ENCODE measurements at regions not wholly inside any gene's neighbourhood (a gene's known extent, or its start where the extent isn't known, plus 50 kb on each side); places are given as distances from the start of the nearest gene placed in this dataset.
"Not testable (repeated sequence)": the region's sequence is repeated elsewhere in the genome, so short reads cannot be mapped to it uniquely, and the experiment has no call there.

DNA sequence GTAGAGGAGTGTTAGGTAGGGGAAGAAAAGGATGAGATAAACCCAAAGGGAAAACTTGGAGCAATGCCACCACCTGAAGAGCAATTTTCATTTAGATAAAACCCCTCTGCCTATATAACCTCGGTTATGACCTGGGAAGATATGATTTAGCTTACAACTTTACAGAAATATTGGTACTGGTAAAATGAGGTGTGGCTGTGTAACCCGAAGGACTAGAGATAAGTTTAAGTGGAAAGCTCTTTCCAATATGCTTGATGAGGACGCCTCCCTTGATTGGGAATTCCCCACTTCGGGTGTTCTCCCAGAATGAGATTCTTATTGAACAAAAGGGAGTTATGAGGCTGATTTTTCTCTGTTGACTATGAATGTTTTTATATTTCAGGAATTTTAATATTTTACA lies 109.5 kb upstream of the CDK6 start:
- Histone ChIP-seq H3K9ac (ENCODE audit: low read depth, low read length) (no peak overlapping the region), H3K27ac (ENCODE audit: low read depth, low read length) (no peak overlapping the region), H3K4me1 (ENCODE audit: control insufficient read depth, insufficient read depth, low read length) (no peaks in the 10 kb centered on the region), H3K9me3 (ENCODE audit: control insufficient read depth, insufficient read depth, low read length) (no peaks in the 10 kb centered on the region), H3K27me3 (ENCODE audit: control insufficient read depth, insufficient read depth, low read length) (no peaks in the 10 kb centered on the region), H3K36me3 (ENCODE audit: control insufficient read depth, insufficient read depth, low read length) (no peaks in the 10 kb centered on the region), H3K4me3 (ENCODE audit: low read depth, low read length) (no peak overlapping the region)

DNA sequence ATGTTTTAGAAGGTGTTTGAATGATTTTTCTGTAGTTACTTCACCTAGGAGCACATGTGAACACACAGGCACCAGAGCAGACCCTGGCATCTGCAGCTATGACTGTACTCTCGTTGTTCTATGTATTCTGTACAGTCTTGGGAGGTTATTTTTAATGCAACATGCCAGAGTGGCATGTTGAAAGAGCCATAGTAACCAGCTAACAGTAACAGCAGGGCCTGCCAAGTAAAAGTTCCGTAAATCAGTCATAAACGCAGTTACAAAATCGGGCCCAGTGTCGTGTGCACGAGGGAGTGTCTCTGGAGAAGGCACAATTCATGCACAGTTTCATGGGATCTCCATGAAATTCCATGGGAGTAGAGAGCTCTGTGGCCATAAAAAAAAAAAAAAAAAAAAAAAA lies 108.3 kb upstream of the CDK6 start:
- H3K4me1 ChIP-seq (ENCODE audit: control insufficient read depth, insufficient read depth, low read length), result no peaks in the 10 kb centered on the region

DNA sequence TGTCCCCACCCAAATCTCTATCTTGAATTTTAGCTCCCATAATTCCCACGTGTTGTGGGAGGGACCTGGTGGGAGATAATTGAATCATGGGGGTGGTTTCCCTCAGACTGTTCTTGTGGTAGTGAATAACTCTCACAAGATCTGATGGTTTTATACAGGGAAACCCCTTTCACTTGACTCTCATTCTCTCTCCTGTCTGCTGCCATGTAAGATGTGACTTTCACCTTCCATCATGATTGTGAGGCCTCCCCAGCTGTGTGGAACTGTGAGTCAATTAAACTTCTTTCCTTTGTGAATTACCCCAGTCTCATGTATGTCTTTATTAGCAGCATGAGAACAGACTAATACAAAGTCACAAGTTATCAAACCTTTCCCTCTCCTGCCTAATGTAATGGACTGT lies 106.3 kb upstream of the CDK6 start:
- H3K27ac ChIP-seq (ENCODE audit: low read depth, low read length); H3K27me3 ChIP-seq (ENCODE audit: control insufficient read depth, insufficient read depth, low read length); H3K9ac ChIP-seq (ENCODE audit: low read depth, low read length); H3K9me3 ChIP-seq (ENCODE audit: control insufficient read depth, insufficient read depth, low read length); H3K4me3 ChIP-seq (ENCODE audit: low read depth, low read length); H3K4me1 ChIP-seq (ENCODE audit: control insufficient read depth, insufficient read depth, low read length); H3K36me3 ChIP-seq (ENCODE audit: control insufficient read depth, insufficient read depth, low read length): not testable (repeated sequence)

More for the DNA sequence above, 108.3 kb upstream of the CDK6 start:
- Histone ChIP-seq H3K9me3 (ENCODE audit: control insufficient read depth, insufficient read depth, low read length) (no peaks in the 10 kb centered on the region), H3K4me3 (ENCODE audit: low read depth, low read length) (no peak overlapping the region), H3K27ac (ENCODE audit: low read depth, low read length) (no peak overlapping the region), H3K27me3 (ENCODE audit: control insufficient read depth, insufficient read depth, low read length) (no peaks in the 10 kb centered on the region), H3K36me3 (ENCODE audit: control insufficient read depth, insufficient read depth, low read length) (no peaks in the 10 kb centered on the region), H3K9ac (ENCODE audit: low read depth, low read length) (no peak overlapping the region)

DNA sequence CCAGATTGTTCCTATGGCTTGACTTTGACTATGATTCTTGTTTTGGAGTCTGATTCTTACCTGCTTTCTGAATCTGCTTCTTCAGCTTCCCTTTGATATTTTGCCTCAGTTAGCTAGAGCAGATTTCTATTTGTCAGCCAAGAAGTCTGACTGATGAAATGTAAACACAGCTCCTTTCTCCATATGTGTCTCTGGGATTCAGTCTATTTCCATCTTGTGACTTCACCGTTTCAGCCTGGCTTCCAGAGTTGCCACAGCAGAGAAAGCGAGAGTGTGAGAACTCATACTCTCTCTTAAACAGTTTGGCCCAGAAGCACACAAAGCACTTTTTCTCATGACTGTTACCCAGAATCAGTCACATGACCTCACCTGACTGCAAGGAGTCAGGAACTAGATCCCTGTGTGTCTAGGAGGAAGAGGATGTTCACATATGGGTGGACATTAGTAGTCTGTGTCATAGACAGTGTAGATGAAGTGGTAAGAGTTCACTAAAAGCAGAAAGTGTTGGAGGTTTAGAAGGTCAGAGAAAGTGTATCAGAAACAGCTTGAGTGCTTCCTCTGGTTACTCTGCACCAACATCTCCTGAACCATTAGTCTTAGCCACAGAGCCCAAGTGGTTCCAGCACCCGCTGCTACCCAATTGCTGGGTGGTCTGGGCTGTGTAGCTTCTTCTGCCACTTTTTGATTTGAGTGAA lies 103.4 kb upstream of the CDK6 start:
- no peak overlapping the region for H3K27ac ChIP-seq (ENCODE audit: low read depth, low read length)
- H3K4me3 ChIP-seq (ENCODE audit: low read depth, low read length), result no peak overlapping the region
- no peaks in the 10 kb centered on the region for H3K4me1 ChIP-seq (ENCODE audit: control insufficient read depth, insufficient read depth, low read length)
- no peaks in the 10 kb centered on the region for H3K36me3 ChIP-seq (ENCODE audit: control insufficient read depth, insufficient read depth, low read length)
- no peaks in the 10 kb centered on the region for H3K27me3 ChIP-seq (ENCODE audit: control insufficient read depth, insufficient read depth, low read length)
- H3K9ac ChIP-seq (ENCODE audit: low read depth, low read length), result no peak overlapping the region
- H3K9me3 ChIP-seq (ENCODE audit: control insufficient read depth, insufficient read depth, low read length), result 0 out of 2 replicates have a peak, but pooled peaks cover 3% of the 10 kb centered on the region

DNA sequence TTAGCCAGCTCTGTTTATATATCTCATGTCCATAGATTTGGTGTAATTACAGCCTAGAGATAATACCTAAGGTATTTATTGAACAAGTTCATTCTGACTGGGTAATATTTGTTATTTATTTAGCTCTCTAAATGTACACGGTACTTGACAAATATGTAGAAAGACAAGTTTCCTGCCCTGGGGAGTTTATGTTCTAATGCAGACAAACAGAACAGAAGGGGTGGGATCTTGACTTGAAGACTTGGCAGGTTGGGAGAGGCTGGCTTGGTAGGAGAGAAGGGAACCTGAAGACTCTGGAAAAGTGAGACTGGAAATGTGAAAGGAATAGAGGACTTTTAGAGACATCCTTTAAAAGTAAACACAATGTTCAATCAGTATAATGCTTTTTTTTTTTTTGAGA lies 97.7 kb upstream of the CDK6 start:
- Histone ChIP-seq H3K9ac (ENCODE audit: low read depth, low read length) (no peak overlapping the region), H3K27me3 (ENCODE audit: control insufficient read depth, insufficient read depth, low read length) (no peaks in the 10 kb centered on the region), H3K36me3 (ENCODE audit: control insufficient read depth, insufficient read depth, low read length) (no peaks in the 10 kb centered on the region), H3K4me3 (ENCODE audit: low read depth, low read length) (no peak overlapping the region), H3K4me1 (ENCODE audit: control insufficient read depth, insufficient read depth, low read length) (no peaks in the 10 kb centered on the region), H3K9me3 (ENCODE audit: control insufficient read depth, insufficient read depth, low read length) (no peaks in the 10 kb centered on the region), H3K27ac (ENCODE audit: low read depth, low read length) (no peak overlapping the region)

DNA sequence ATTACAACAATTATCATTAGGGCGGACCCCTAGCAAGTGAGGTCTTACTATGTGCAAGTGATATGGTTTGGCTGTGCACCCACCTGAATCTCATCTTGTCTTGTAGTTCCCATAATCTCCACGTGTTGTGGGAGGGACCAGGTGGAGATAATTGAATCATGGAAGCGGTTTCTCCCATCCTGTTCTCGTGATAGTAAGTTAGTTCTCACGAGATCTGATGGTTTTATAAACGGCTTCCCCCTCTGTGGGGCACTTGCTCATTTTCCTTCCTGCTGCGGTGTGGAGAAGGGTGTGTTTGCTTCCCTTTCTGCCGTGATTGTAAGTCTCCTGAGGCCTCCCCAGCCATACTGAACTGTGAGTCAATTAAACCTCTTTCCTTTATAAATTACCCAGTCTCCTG lies 96.1 kb upstream of the CDK6 start:
- no peaks in the 10 kb centered on the region for H3K36me3 ChIP-seq (ENCODE audit: control insufficient read depth, insufficient read depth, low read length)
- no peak overlapping the region for H3K4me3 ChIP-seq (ENCODE audit: low read depth, low read length)

DNA sequence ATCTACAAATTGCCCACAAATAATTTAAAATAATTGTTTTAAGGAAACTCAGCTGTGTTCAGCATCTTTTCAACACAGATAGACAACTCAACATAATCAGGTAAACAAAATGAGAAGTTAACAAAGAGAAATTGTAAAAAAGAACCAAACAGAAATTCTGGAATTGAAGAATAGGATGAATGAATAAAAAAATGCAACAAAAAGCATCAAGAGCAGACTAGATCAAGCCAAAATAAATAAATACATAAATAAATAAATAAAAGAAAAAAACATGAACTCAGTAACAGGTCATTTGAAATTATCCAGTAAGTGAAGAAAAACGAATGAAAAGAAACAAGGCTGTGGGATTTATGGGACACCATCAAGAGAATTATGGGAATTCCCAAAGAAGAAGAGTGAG lies 94.0 kb upstream of the CDK6 start:
- no peak overlapping the region for H3K27ac ChIP-seq (ENCODE audit: low read depth, low read length)
- no peaks in the 10 kb centered on the region for H3K27me3 ChIP-seq (ENCODE audit: control insufficient read depth, insufficient read depth, low read length)
- H3K36me3 ChIP-seq (ENCODE audit: control insufficient read depth, insufficient read depth, low read length), result no peaks in the 10 kb centered on the region
- no peak overlapping the region for H3K9ac ChIP-seq (ENCODE audit: low read depth, low read length)
- no peaks in the 10 kb centered on the region for H3K9me3 ChIP-seq (ENCODE audit: control insufficient read depth, insufficient read depth, low read length)
- no peak overlapping the region for H3K4me3 ChIP-seq (ENCODE audit: low read depth, low read length)
- peaks cover 15% of the 10 kb centered on the region for H3K4me1 ChIP-seq (ENCODE audit: control insufficient read depth, insufficient read depth, low read length)

More for the DNA sequence above, 96.1 kb upstream of the CDK6 start:
- no peak overlapping the region for H3K9ac ChIP-seq (ENCODE audit: low read depth, low read length)
- no peaks in the 10 kb centered on the region for H3K9me3 ChIP-seq (ENCODE audit: control insufficient read depth, insufficient read depth, low read length)
- H3K4me1 ChIP-seq (ENCODE audit: control insufficient read depth, insufficient read depth, low read length), result no peaks in the 10 kb centered on the region
- H3K27ac ChIP-seq (ENCODE audit: low read depth, low read length), result no peak overlapping the region
- H3K27me3 ChIP-seq (ENCODE audit: control insufficient read depth, insufficient read depth, low read length), result no peaks in the 10 kb centered on the region

DNA sequence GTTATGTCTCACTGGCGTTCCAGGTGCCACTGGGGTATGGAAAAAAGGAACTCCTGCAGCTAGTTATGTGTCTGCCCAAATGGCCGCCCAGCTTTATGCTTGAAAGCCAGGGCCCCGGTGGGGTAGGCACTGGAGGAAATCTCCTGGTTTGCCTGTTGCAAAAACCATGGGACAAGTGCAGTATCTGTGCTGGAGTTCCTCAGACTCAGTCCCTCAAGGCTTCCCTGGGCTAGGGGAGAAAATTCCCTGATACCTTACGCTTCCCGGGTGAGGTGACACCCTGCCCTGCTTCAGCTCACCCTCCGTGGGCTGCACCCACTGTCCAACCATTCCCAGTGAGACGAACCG lies 90.3 kb upstream of the CDK6 start:
- 0 out of 2 replicates have a peak overlapping the region, but pooled peaks have one; percentile 41 for H3K9ac ChIP-seq (ENCODE audit: low read depth, low read length)
- H3K27me3 ChIP-seq (ENCODE audit: control insufficient read depth, insufficient read depth, low read length), result no peaks in the 10 kb centered on the region
- H3K4me3 ChIP-seq (ENCODE audit: low read depth, low read length), result no peak overlapping the region
- H3K4me1 ChIP-seq (ENCODE audit: control insufficient read depth, insufficient read depth, low read length), result peaks cover 15% of the 10 kb centered on the region
- H3K36me3 ChIP-seq (ENCODE audit: control insufficient read depth, insufficient read depth, low read length), result no peaks in the 10 kb centered on the region
- H3K9me3 ChIP-seq (ENCODE audit: control insufficient read depth, insufficient read depth, low read length), result 0 out of 2 replicates have a peak, but pooled peaks cover 4% of the 10 kb centered on the region
- H3K27ac ChIP-seq (ENCODE audit: low read depth, low read length), result peak overlapping the region; percentile 62

DNA sequence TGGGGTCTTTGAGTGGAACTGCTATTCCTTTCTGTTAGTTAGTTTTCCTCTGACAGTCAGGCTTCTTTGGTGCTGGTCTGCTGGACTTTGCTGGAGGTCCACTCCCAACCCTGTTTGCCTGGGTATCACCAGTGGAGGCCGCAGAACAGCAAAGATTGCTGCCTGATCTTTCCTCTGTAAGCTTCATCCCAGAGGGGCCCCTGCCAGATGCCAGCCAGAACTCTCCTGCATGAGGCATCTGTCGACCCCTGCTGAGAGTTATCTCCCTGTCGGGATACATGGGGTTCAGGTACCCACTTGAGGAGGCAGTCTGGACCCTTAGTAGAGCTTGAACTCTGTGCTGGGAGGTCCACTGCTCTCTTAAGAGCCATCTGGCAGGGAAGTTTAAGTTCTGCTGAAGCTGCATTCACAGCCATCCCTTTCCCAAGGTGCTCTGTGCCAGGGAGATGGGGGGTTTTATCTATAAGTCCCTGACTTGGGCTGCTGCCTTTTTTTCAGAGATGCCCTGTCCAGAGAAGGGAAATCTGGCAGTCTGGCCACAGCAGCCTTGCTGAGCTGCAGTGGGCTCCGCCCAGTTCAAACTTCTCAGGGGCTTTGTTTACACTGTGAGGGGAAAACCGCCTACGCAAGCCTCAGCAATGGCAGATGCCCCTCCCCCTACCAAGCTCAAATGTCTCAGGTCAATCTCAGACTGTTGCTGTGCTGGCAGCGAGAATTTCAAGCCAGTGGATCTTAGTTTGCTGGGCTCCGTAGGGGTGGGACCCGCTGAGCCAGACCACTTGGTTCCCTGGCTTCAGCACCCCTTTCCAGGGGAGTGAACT lies 89.7 kb upstream of the CDK6 start:
- peak overlapping the region; percentile 62 for H3K27ac ChIP-seq (ENCODE audit: low read depth, low read length)
- 0 out of 2 replicates have a peak overlapping the region, but pooled peaks have one; percentile 41 for H3K9ac ChIP-seq (ENCODE audit: low read depth, low read length)
- 0 out of 2 replicates have a peak, but pooled peaks cover 4% of the 10 kb centered on the region for H3K9me3 ChIP-seq (ENCODE audit: control insufficient read depth, insufficient read depth, low read length)
- H3K4me3 ChIP-seq (ENCODE audit: low read depth, low read length), result no peak overlapping the region
- no peaks in the 10 kb centered on the region for H3K36me3 ChIP-seq (ENCODE audit: control insufficient read depth, insufficient read depth, low read length)
- H3K27me3 ChIP-seq (ENCODE audit: control insufficient read depth, insufficient read depth, low read length), result no peaks in the 10 kb centered on the region
- peaks cover 15% of the 10 kb centered on the region for H3K4me1 ChIP-seq (ENCODE audit: control insufficient read depth, insufficient read depth, low read length)

DNA sequence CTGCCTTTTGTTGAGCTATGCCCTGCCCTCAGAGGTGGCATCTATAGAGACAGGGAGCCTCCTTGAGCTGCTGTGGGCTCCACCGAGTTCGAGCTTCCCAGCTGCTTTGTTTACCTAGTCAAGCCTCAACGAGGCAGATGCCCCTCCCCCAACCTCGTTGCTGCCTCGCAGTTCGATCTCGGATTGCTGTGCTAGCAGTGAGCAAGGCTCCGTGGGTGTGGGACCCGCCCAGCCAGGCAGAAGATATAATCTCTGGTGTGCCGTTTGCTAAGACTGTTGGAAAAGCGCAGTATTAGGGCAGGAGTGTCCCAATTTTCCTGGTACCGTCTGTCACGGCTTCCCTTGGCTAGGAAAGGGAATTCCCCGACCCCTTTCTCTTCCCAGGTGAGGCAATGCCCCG lies 88.4 kb upstream of the CDK6 start:
- Histone ChIP-seq H3K4me3 (ENCODE audit: low read depth, low read length) (no peak overlapping the region), H3K36me3 (ENCODE audit: control insufficient read depth, insufficient read depth, low read length) (no peaks in the 10 kb centered on the region), H3K27me3 (ENCODE audit: control insufficient read depth, insufficient read depth, low read length) (no peaks in the 10 kb centered on the region), H3K9ac (ENCODE audit: low read depth, low read length) (no peak overlapping the region), H3K9me3 (ENCODE audit: control insufficient read depth, insufficient read depth, low read length) (0 out of 2 replicates have a peak, but pooled peaks cover 4% of the 10 kb centered on the region), H3K4me1 (ENCODE audit: control insufficient read depth, insufficient read depth, low read length) (peaks cover 15% of the 10 kb centered on the region), H3K27ac (ENCODE audit: low read depth, low read length) (no peak overlapping the region)

DNA sequence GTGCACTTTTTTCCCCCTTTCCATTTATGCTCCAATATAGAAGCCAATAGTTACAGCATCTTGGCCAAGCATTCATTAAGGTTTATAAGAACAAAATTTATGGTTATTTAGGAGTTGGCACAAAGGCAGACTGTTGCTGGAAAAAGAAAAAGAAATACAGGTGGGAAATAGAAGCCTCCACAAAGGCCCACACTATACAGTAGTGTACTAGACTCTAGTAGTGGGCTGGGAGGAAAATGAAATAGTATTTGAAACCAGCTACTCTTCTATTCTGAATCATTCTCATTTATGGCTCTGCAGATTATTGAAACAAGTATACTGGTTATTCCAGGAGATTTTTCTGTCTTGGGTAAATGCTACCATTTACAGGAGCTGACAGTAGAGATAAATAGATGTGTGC lies 80.9 kb upstream of the CDK6 start:
- Histone ChIP-seq H3K27ac (ENCODE audit: low read depth, low read length) (peak overlapping the region; percentile 82), H3K4me1 (ENCODE audit: control insufficient read depth, insufficient read depth, low read length) (peaks cover 14% of the 10 kb centered on the region), H3K9me3 (ENCODE audit: control insufficient read depth, insufficient read depth, low read length) (no peaks in the 10 kb centered on the region), H3K36me3 (ENCODE audit: control insufficient read depth, insufficient read depth, low read length) (no peaks in the 10 kb centered on the region), H3K27me3 (ENCODE audit: control insufficient read depth, insufficient read depth, low read length) (no peaks in the 10 kb centered on the region), H3K4me3 (ENCODE audit: low read depth, low read length) (no peak overlapping the region), H3K9ac (ENCODE audit: low read depth, low read length) (peak overlapping the region; percentile 46; the same call in 1 of the 2 replicates)

Measured in HUES48 (cell line).